ENCODE measurements at regions not wholly inside any gene's neighbourhood (a gene's known extent, or its start where the extent isn't known, plus 50 kb on each side); places are given as distances from the start of the nearest gene placed in this dataset.

DNA sequence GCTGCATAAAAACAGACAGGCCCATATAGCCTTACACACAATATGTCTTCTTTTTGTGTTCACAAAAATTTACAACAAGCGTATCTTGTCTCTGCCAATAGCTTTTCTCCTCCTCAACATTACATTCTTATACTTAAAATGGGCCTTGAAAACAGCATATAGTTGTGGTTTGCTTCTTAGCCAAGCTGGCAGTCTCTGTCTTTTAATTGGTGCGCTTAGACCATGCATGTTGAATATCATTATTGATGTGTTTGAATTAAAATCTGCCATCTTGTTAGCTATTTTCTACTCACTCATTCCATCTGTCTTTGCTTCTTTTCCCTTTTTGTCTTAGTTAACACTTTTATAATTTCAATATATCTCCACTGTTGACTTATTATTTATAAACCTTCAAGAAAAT is 76.4 kb downstream of the ING1 start:
- intact Hi-C loops (cut with micrococcal nuclease; ENCODE audit: unreplicated experiment), result no loop called here
- H3K9ac ChIP-seq (ENCODE audit: insufficient read depth, low read depth, low read length), result no peak overlapping the region
- 3% methylated on average over 2 of the region's 2 CpGs for WGBS (ENCODE audit: low lambda C conversion rate)
- peaks cover 0 to 7% of the 10 kb centered on the region in 2 experiments; a peak in 1 of 5 replicates for H3K27me3 ChIP-seq (ENCODE audit: control insufficient read depth in 1 of 2, insufficient read depth in 2 of 2, low read length in 2 of 2)
- 0 out of 2 replicates have a peak, but pooled peaks cover 4% of the 10 kb centered on the region for H3K4me1 ChIP-seq (ENCODE audit: insufficient read depth, low read length)
- no peak overlapping the region for H3K4me3 ChIP-seq (replicated peaks in 1 of 3; ENCODE audit: insufficient read depth in 1 of 3, low read depth in 2 of 3, low read length in 3 of 3)
- FAIRE-seq (no peak), DNase-seq (ENCODE audit: low spot score) (no peak), ATAC-seq (no peak)
- H3K36me3 ChIP-seq (replicated peaks in 1 of 2; ENCODE audit: control insufficient read depth in 1 of 2, insufficient read depth in 2 of 2, low read length in 2 of 2), result no peaks in the 10 kb centered on the region
- no peak overlapping the region for H3K4me2 ChIP-seq (ENCODE audit: low read depth, low read length)
- no TSS peak for BruUV-seq (replicated peaks)
- H3K27ac ChIP-seq (ENCODE audit: extremely low read length, insufficient read depth, low read length), result no peak overlapping the region
- no peaks in the 10 kb centered on the region for H4K20me1 ChIP-seq (ENCODE audit: insufficient read depth, low read length)
- ChIA-PET POLR2A (no interaction called here), CTCF (ENCODE audit: low intra/inter-chr PET ratio, low total read pairs) (no interaction called here)
- peaks cover 10% of the 10 kb centered on the region; the same call in 1 of the 2 replicates for H3K9me3 ChIP-seq (ENCODE audit: low read length)
- no peak overlapping the region for H2AFZ ChIP-seq (ENCODE audit: low read length)
- no peak for TF ChIP-seq TBX3 (IDR thresholded peaks at IDR 0.05; ENCODE audit: borderline replicate concordance)
- H3K79me2 ChIP-seq (ENCODE audit: insufficient read depth, low read length), result no peaks in the 10 kb centered on the region
- in situ Hi-C loops (cut with HindIII; ENCODE audit: extremely low pct_ligation_motif_present, low pct_unique_long_range_greater_than_20kb), result no loop called here

DNA sequence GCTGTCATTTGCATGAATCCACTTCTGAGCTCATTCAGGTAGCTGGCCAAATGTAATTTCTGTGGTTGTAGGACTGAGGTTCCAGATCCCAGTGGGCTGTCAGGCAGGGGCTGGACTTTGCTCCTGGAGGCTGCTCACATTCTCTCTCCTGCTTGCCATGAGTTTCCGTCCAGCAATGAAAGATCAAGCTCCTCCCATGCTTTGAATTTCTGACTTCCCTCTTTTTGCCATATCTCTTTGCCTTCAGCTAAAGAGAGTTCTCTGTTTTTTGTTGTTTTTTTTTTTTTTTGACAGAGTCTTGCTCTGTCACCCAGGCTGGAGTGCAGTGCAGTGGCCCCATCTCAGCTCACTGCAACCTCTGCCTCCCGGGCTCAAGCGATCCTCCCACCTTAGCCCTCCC is 76.9 kb downstream of the ING1 start:
- FAIRE-seq, result no peak
- Histone ChIP-seq H3K27me3 (ENCODE audit: control insufficient read depth in 1 of 2, insufficient read depth in 2 of 2, low read length in 2 of 2) (peaks cover 0 to 10% of the 10 kb centered on the region in 2 experiments; a peak in 1 of 5 replicates), H3K4me3 (replicated peaks in 1 of 3; ENCODE audit: insufficient read depth in 1 of 3, low read depth in 2 of 3, low read length in 3 of 3) (no peak overlapping the region), H2AFZ (ENCODE audit: low read length) (no peak overlapping the region), H3K9ac (ENCODE audit: insufficient read depth, low read depth, low read length) (no peak overlapping the region), H3K36me3 (replicated peaks in 1 of 2; ENCODE audit: control insufficient read depth in 1 of 2, insufficient read depth in 2 of 2, low read length in 2 of 2) (no peaks in the 10 kb centered on the region), H4K20me1 (ENCODE audit: insufficient read depth, low read length) (no peaks in the 10 kb centered on the region), H3K4me2 (ENCODE audit: low read depth, low read length) (no peak overlapping the region), H3K79me2 (ENCODE audit: insufficient read depth, low read length) (no peaks in the 10 kb centered on the region), H3K9me3 (ENCODE audit: low read length) (peaks cover 10% of the 10 kb centered on the region; the same call in 1 of the 2 replicates), H3K27ac (ENCODE audit: extremely low read length, insufficient read depth, low read length) (no peak overlapping the region), H3K4me1 (ENCODE audit: insufficient read depth, low read length) (0 out of 2 replicates have a peak, but pooled peaks cover 4% of the 10 kb centered on the region)
- CTCF ChIA-PET (ENCODE audit: low intra/inter-chr PET ratio, low total read pairs), result no interaction called here
- in situ Hi-C loops (cut with HindIII; ENCODE audit: extremely low pct_ligation_motif_present, low pct_unique_long_range_greater_than_20kb), result no loop called here
- POLR2A ChIA-PET, result no interaction called here
- intact Hi-C loops (cut with micrococcal nuclease; ENCODE audit: unreplicated experiment), result no loop called here
- no TSS peak for BruUV-seq (replicated peaks)
- DNase-seq (ENCODE audit: low spot score), result no peak
- 58% methylated on average over 3 of the region's 3 CpGs for WGBS (ENCODE audit: low lambda C conversion rate)
- no peak for ATAC-seq
- no peak for TF ChIP-seq SRSF4 (IDR thresholded peaks at IDR 0.05; ENCODE audit: low read depth, low read length, poor library complexity, severe bottlenecking)
- no peak for TF ChIP-seq FOXM1 (CRISPR knock-in tag; IDR thresholded peaks at IDR 0.05)
- TF ChIP-seq ZNF614 (CRISPR knock-in tag; IDR thresholded peaks at IDR 0.05; ENCODE audit: borderline replicate concordance), result no peak
- TF ChIP-seq, protein P1, sequence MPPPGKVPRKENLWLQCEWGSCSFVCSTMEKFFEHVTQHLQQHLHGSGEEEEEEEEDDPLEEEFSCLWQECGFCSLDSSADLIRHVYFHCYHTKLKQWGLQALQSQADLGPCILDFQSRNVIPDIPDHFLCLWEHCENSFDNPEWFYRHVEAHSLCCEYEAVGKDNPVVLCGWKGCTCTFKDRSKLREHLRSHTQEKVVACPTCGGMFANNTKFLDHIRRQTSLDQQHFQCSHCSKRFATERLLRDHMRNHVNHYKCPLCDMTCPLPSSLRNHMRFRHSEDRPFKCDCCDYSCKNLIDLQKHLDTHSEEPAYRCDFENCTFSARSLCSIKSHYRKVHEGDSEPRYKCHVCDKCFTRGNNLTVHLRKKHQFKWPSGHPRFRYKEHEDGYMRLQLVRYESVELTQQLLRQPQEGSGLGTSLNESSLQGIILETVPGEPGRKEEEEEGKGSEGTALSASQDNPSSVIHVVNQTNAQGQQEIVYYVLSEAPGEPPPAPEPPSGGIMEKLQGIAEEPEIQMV (CRISPR knock-in tag; IDR thresholded peaks at IDR 0.05; ENCODE audit: low read depth), result no peak
- no peak for TF ChIP-seq ZNF124 (CRISPR knock-in tag; IDR thresholded peaks at IDR 0.05)
- no peak for TF ChIP-seq NCOA5 (CRISPR knock-in tag; IDR thresholded peaks at IDR 0.05)
- no peak for TF ChIP-seq U2AF2 (IDR thresholded peaks at IDR 0.05; ENCODE audit: low read depth, low read length)
- no peak for TF ChIP-seq KDM1A (CRISPR knock-in tag; IDR thresholded peaks at IDR 0.05)
- no peak for TF ChIP-seq ZNF562 (CRISPR knock-in tag; IDR thresholded peaks at IDR 0.05; ENCODE audit: borderline replicate concordance)
- no peak for TF ChIP-seq ZNF224 (CRISPR knock-in tag; IDR thresholded peaks at IDR 0.05)
- TF ChIP-seq, protein P2, sequence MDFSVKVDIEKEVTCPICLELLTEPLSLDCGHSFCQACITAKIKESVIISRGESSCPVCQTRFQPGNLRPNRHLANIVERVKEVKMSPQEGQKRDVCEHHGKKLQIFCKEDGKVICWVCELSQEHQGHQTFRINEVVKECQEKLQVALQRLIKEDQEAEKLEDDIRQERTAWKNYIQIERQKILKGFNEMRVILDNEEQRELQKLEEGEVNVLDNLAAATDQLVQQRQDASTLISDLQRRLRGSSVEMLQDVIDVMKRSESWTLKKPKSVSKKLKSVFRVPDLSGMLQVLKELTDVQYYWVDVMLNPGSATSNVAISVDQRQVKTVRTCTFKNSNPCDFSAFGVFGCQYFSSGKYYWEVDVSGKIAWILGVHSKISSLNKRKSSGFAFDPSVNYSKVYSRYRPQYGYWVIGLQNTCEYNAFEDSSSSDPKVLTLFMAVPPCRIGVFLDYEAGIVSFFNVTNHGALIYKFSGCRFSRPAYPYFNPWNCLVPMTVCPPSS (IDR thresholded peaks at IDR 0.05), result no peak
- TF ChIP-seq SMAD9 (CRISPR knock-in tag; IDR thresholded peaks at IDR 0.05), result no peak
- TF ChIP-seq ZNF724P (CRISPR knock-in tag; IDR thresholded peaks at IDR 0.05; ENCODE audit: borderline replicate concordance), result no peak
- TF ChIP-seq NPAS2 (CRISPR knock-in tag; IDR thresholded peaks at IDR 0.05; ENCODE audit: borderline replicate concordance), result no peak
- no peak for TF ChIP-seq ZNF282 (IDR thresholded peaks at IDR 0.05; ENCODE audit: partially characterized antibody)
- TF ChIP-seq RXRB (CRISPR knock-in tag; IDR thresholded peaks at IDR 0.05; ENCODE audit: borderline replicate concordance), result no peak

Measured in HepG2 (cell line).